HG02610 (cell line): ENCODE measurements at regions not wholly inside any gene's neighbourhood (a gene's known extent, or its start where the extent isn't known, plus 50 kb on each side); places are given as distances from the start of the nearest gene placed in this dataset.

Experiments used
- ATAC-seq: cut with Tn5 transposase; IDR thresholded peaks from one replicate; pipeline ENCODE4 v1.9.1; 2021; ENCODE audit warnings: mild to moderate bottlenecking, moderate library complexity; ENCODE audit not compliant: unreplicated experiment

GRCh38 chr7:53940483-53940882 is 601.7 kb upstream of the VSTM2A start:
- ATAC-seq = no peak

DNA sequence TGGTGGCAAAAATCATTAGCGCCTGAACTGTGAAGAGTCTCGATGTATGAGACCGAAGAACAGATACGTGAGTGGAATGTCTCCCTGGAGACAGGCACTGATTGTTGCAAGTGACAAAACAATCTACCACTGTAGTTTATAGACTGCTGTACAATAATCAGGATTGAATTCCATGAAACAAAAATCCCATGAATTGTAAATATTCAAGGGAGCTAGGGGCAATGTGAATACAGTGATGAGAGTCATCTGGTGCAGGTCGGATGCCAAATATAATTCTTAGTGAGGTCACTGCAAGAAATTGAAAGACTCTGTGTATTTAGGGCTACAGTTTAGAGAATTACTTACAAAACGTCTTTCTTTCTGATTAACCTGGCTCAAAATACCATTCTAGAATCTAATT is 594.4 kb upstream of the VSTM2A start:
- ATAC-seq = no peak

GRCh38 chr7:53965716-53966115 is 576.5 kb upstream of the VSTM2A start:
- no peak for ATAC-seq

GRCh38 chr7:53983480-53983879 is 558.7 kb upstream of the VSTM2A start:
- ATAC-seq = no peak

- no peak for ATAC-seq
These were observed 557.4 kb upstream of the VSTM2A start for GRCh38 chr7:53984776-53985175.

- ATAC-seq = no peak
These were observed 553.8 kb upstream of the VSTM2A start for GRCh38 chr7:53988376-53988775.

- no peak for ATAC-seq
These were observed 549.0 kb upstream of the VSTM2A start for GRCh38 chr7:53993224-53993623.

GRCh38 chr7:53996876-53997275 is 545.3 kb upstream of the VSTM2A start:
- no peak for ATAC-seq

DNA sequence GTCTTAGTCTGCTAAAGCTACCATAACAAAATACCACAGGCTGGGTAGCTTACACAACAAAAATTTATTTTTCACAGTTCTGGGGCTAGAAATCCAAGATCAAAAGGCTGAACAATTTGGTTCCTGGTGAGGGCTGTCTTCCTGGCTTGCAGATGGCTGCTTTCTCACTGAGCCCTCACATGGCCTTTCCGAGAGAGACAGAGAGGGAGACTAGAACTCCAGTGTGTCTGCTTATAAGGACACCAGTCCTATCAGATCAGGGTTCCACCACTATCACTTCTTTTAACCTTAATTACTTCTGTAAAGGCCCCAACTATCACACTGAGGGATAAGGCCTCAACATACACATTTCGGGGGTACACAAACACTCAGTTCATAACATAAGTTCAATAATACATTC is 527.4 kb upstream of the VSTM2A start:
- no peak for ATAC-seq

DNA sequence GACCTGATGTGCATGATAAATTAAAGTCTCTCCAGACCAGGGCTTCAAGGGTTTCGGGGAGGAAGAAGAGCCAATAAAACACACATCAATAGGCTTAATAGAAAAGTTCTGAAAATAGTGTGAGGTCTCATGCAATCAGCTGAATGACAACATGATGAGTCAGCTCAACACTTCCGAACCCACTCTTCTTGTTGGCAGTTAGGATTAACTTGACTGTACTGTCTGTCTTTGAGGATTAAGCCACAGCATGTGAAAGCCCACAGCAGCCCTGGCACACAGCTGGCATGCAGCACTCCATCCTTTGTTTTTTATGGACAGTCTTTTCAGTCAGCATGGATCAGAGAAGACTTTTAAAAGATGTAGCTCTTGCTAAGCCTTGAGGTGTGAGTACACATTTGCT is 526.9 kb upstream of the VSTM2A start:
- no peak for ATAC-seq

DNA sequence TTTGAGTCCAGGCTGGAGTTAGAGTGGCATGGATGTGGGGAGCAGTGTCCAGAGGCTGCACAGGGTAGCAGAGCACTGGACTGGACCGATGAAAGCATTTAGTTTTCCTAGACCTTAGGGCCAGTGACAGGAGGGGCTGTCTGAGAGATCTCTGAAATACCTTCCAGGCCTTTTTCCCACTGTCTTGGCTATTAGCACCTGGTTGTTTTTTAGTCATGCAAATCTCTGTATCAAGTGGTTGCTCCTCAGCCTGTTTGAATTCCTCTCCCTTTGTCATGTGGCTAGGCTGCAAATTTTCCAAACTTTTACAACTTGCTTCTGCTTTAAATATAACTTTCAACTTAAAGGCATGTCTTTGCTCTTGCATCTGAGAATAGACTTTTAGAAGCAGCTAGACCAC is 504.3 kb upstream of the VSTM2A start:
- no peak for ATAC-seq

DNA sequence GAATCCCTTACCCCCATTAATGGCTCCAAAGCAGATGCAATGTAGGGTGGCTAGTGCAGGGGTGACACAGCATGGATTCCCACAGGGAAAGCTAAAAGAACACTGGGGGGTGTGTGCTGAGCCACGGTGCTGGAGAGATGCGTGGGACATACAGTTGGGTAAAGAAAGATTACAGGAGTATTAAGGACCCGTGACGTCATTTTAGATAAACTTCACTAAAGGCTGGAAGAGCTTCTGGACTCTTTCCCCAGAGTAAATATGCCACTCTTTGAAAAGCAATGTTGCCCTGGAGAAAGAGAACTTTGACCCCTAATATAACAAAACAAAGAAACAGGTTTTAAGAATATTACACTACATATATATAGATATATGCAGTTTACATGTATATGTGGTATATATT is 481.5 kb upstream of the VSTM2A start:
- no peak for ATAC-seq

- ATAC-seq = no peak
These were observed 475.5 kb upstream of the VSTM2A start for GRCh38 chr7:54066643-54067042.

GRCh38 chr7:54069843-54070242 is 472.3 kb upstream of the VSTM2A start:
- ATAC-seq = no peak

GRCh38 chr7:54072710-54073109 is 469.5 kb upstream of the VSTM2A start:
- no peak for ATAC-seq

- no peak for ATAC-seq
These were observed 465.6 kb upstream of the VSTM2A start for GRCh38 chr7:54076616-54077015.

DNA sequence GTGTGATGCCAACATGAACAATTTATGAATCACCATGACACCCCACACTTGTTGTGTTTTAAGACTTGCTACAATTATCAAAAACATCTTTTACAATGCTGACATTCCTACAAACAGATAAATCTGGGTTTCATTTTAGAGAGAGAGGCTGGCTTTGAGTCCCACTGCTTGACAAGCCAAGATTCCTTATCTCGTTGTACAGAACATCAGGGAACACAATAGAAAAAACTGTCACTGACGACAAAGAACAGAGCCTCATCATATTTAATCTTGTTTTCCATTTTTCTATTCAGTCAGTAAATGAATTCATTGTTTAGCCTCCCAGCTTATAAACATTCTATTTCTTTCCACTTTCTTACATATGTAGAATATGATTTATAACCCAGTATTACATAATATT is 461.6 kb upstream of the VSTM2A start:
- ATAC-seq = no peak

- no peak for ATAC-seq
These were observed 461.2 kb upstream of the VSTM2A start for GRCh38 chr7:54080971-54081370.

GRCh38 chr7:54084340-54084739 is 457.8 kb upstream of the VSTM2A start:
- no peak for ATAC-seq

DNA sequence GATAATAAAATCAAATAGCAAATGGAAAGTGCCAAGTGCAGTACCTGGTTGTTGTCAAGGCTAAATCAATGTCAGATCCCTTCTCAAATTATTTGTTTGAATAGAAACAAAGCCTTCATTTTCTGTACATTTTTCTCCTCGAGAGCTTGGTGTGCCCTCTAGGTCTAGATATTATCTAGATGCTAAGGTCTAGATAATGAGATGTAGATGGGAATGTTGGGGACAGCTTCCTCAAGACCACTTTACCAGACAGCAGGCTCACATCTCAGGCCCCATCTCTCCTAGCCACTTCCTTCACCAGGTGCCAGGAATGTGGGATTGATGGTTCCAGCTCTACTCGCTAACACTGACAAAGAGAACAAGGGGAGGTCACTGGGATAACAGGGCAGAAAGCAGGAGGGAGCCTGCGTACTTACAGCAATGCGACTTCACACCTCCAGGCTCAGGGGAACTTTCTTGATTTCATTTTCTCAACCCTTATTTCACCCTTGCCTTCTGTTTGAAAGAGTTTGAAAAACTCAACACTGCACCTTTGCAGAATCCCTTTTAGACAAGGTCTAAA is 451.4 kb upstream of the VSTM2A start:
- no peak for ATAC-seq

DNA sequence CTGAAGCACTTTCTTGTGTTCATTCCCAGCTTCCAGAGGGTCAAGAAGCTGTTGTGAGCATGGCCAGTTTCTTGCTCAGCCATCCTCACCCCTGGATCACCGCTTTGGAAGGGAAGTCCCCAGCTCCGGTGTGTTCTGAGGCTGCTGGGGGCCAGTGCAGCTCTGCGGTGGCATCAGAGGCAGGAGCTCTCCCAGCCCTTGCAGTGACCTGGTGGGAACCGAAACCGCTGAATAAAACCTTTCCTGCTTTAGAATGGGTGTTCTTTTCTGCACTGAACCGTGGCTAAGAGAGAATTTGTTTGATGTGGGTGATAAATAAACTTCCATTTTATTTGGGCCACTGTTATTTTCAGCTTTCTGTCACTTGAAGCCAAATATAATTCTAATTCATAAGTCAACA is 450.9 kb upstream of the VSTM2A start:
- ATAC-seq = no peak

- no peak for ATAC-seq
These were observed 444.3 kb upstream of the VSTM2A start for GRCh38 chr7:54097886-54098285.

DNA sequence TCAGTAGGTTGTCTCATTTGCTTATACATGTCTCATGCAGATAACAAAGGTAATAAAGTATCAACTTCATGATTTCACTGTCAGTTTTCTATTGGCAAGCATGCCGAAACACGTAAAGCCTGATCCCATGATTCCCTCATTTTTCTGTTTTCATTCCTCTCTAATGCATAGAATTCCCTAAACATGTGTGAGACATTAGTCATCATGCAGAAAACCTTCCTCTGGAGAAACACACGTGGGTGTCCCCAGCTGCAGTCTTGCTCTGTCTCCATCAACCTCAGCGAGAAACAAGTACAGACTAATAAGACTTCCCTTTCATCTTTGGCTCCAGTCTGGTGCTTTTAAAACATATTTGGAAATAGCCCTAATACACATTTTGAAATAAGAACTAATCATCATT is 432.7 kb upstream of the VSTM2A start:
- ATAC-seq = no peak
